ENCODE measurements at regions not wholly inside any gene's neighbourhood (a gene's known extent, or its start where the extent isn't known, plus 50 kb on each side); places are given as distances from the start of the nearest gene placed in this dataset.
A peak's percentile ranks its signal among the peaks of the same experiment; 100 is the strongest.

DNA sequence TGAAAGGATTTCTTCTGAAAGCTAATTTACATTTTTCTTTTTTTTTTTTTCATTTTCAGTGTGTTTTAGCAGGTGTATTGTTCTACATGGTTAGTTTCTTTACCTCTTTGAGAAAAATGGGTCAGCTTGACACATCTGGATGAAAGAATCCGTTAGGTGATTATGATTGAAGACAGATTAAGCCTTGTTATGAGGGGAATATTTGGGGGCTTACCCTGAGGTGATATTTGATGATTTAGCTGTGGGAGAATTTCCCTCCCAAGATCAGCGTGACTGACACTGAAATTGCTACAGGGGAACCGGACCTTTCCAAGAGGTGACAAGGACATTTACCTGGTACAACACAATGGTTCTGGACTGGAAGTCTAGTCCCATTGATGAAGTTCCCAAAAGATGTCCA, 147.5 kb downstream of the NFKBIZ start (continued):
- TF ChIP-seq, protein P1, sequence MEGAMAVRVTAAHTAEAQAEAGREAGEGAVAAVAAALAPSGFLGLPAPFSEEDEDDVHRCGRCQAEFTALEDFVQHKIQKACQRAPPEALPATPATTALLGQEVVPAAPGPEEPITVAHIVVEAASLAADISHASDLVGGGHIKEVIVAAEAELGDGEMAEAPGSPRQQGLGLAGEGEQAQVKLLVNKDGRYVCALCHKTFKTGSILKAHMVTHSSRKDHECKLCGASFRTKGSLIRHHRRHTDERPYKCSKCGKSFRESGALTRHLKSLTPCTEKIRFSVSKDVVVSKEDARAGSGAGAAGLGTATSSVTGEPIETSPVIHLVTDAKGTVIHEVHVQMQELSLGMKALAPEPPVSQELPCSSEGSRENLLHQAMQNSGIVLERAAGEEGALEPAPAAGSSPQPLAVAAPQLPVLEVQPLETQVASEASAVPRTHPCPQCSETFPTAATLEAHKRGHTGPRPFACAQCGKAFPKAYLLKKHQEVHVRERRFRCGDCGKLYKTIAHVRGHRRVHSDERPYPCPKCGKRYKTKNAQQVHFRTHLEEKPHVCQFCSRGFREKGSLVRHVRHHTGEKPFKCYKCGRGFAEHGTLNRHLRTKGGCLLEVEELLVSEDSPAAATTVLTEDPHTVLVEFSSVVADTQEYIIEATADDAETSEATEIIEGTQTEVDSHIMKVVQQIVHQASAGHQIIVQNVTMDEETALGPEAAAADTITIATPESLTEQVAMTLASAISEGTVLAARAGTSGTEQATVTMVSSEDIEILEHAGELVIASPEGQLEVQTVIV (IDR thresholded peaks at IDR 0.05; ENCODE audit: borderline replicate concordance, partially characterized antibody): no peak
- TF ChIP-seq PAX8 (IDR thresholded peaks at IDR 0.05): no peak
- peak; percentile 67 for TF ChIP-seq EED (IDR thresholded peaks at IDR 0.05; ENCODE audit: low read depth)
- TF ChIP-seq CBX5 (IDR thresholded peaks at IDR 0.05; ENCODE audit: low read depth): no peak
- TF ChIP-seq TCF12 (IDR thresholded peaks at IDR 0.05; ENCODE audit: low read depth, low read length): peak; percentile 37; the same call in 1 of the 2 replicates
- TF ChIP-seq, protein P2, sequence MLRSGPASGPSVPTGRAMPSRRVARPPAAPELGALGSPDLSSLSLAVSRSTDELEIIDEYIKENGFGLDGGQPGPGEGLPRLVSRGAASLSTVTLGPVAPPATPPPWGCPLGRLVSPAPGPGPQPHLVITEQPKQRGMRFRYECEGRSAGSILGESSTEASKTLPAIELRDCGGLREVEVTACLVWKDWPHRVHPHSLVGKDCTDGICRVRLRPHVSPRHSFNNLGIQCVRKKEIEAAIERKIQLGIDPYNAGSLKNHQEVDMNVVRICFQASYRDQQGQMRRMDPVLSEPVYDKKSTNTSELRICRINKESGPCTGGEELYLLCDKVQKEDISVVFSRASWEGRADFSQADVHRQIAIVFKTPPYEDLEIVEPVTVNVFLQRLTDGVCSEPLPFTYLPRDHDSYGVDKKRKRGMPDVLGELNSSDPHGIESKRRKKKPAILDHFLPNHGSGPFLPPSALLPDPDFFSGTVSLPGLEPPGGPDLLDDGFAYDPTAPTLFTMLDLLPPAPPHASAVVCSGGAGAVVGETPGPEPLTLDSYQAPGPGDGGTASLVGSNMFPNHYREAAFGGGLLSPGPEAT (IDR thresholded peaks at IDR 0.05; ENCODE audit: low read depth): peak; percentile 77
- TF ChIP-seq POLR2AphosphoS5 (IDR thresholded peaks at IDR 0.05; ENCODE audit: low read length): no peak
- TF ChIP-seq RBBP5 (conservative IDR thresholded peaks at IDR 0.05): no peak
- TF ChIP-seq, protein P3, sequence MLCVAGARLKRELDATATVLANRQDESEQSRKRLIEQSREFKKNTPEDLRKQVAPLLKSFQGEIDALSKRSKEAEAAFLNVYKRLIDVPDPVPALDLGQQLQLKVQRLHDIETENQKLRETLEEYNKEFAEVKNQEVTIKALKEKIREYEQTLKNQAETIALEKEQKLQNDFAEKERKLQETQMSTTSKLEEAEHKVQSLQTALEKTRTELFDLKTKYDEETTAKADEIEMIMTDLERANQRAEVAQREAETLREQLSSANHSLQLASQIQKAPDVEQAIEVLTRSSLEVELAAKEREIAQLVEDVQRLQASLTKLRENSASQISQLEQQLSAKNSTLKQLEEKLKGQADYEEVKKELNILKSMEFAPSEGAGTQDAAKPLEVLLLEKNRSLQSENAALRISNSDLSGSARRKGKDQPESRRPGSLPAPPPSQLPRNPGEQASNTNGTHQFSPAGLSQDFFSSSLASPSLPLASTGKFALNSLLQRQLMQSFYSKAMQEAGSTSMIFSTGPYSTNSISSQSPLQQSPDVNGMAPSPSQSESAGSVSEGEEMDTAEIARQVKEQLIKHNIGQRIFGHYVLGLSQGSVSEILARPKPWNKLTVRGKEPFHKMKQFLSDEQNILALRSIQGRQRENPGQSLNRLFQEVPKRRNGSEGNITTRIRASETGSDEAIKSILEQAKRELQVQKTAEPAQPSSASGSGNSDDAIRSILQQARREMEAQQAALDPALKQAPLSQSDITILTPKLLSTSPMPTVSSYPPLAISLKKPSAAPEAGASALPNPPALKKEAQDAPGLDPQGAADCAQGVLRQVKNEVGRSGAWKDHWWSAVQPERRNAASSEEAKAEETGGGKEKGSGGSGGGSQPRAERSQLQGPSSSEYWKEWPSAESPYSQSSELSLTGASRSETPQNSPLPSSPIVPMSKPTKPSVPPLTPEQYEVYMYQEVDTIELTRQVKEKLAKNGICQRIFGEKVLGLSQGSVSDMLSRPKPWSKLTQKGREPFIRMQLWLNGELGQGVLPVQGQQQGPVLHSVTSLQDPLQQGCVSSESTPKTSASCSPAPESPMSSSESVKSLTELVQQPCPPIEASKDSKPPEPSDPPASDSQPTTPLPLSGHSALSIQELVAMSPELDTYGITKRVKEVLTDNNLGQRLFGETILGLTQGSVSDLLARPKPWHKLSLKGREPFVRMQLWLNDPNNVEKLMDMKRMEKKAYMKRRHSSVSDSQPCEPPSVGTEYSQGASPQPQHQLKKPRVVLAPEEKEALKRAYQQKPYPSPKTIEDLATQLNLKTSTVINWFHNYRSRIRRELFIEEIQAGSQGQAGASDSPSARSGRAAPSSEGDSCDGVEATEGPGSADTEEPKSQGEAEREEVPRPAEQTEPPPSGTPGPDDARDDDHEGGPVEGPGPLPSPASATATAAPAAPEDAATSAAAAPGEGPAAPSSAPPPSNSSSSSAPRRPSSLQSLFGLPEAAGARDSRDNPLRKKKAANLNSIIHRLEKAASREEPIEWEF (IDR thresholded peaks at IDR 0.05; ENCODE audit: insufficient replicate concordance, low read depth, low read length): no peak
- TF ChIP-seq NR2C2 (IDR thresholded peaks at IDR 0.05; ENCODE audit: borderline replicate concordance, control insufficient read depth, insufficient read length, low read depth): no peak
- TF ChIP-seq, protein P4, sequence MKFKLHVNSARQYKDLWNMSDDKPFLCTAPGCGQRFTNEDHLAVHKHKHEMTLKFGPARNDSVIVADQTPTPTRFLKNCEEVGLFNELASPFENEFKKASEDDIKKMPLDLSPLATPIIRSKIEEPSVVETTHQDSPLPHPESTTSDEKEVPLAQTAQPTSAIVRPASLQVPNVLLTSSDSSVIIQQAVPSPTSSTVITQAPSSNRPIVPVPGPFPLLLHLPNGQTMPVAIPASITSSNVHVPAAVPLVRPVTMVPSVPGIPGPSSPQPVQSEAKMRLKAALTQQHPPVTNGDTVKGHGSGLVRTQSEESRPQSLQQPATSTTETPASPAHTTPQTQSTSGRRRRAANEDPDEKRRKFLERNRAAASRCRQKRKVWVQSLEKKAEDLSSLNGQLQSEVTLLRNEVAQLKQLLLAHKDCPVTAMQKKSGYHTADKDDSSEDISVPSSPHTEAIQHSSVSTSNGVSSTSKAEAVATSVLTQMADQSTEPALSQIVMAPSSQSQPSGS (IDR thresholded peaks at IDR 0.05; ENCODE audit: low read length): peak; percentile 57
- TF ChIP-seq, protein P5, sequence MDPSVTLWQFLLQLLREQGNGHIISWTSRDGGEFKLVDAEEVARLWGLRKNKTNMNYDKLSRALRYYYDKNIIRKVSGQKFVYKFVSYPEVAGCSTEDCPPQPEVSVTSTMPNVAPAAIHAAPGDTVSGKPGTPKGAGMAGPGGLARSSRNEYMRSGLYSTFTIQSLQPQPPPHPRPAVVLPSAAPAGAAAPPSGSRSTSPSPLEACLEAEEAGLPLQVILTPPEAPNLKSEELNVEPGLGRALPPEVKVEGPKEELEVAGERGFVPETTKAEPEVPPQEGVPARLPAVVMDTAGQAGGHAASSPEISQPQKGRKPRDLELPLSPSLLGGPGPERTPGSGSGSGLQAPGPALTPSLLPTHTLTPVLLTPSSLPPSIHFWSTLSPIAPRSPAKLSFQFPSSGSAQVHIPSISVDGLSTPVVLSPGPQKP (IDR thresholded peaks at IDR 0.05; ENCODE audit: low read depth, low read length): no peak
- TF ChIP-seq, protein P6, sequence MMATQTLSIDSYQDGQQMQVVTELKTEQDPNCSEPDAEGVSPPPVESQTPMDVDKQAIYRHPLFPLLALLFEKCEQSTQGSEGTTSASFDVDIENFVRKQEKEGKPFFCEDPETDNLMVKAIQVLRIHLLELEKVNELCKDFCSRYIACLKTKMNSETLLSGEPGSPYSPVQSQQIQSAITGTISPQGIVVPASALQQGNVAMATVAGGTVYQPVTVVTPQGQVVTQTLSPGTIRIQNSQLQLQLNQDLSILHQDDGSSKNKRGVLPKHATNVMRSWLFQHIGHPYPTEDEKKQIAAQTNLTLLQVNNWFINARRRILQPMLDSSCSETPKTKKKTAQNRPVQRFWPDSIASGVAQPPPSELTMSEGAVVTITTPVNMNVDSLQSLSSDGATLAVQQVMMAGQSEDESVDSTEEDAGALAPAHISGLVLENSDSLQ (IDR thresholded peaks at IDR 0.05): peak; percentile 77
- TF ChIP-seq RUNX3 (IDR thresholded peaks at IDR 0.05; ENCODE audit: low read length): peak; percentile 44; the same call in 1 of the 2 replicates
- no peak for TF ChIP-seq HDAC6 (IDR thresholded peaks at IDR 0.05; ENCODE audit: unreplicated experiment)
